Activated naive CD4-positive, alpha-beta T cell treated with anti-CD3 and anti-CD28 coated beads, Interleukin-2, amount 50 U/mL, for 72 hours (primary cell): ENCODE measurements at regions not wholly inside any gene's neighbourhood (a gene's known extent, or its start where the extent isn't known, plus 50 kb on each side); places are given as distances from the start of the nearest gene placed in this dataset.
"Not testable (repeated sequence)": the region's sequence is repeated elsewhere in the genome, so short reads cannot be mapped to it uniquely, and the experiment has no call there.

Experiments used
- ATAC-seq, 2 donors: fragments of 150-1000 bp; cut with Tn5 transposase; 2 replicates each; pipeline ENCODE4 v1.10.0; 2021; ENCODE audit warnings: mild to moderate bottlenecking in 2 of 2, moderate library complexity in 2 of 2
- DNase-seq, 2 donors: peaks; one replicate each; pipeline ENCODE4 v3.0.0; 2021 to 2022; ENCODE audit warnings: low spot score in 2 of 2
- H3K27ac Mint-ChIP-seq, 2 donors: one replicate each; pipeline ENCODE4 v1.8.0; 2022; ENCODE audit warnings: mild to moderate bottlenecking in 2 of 2, mixed read lengths in 2 of 2
- H3K36me3 Mint-ChIP-seq, 2 donors: one replicate each; pipeline ENCODE4 v1.8.0; 2022; ENCODE audit warnings: mixed read lengths in 2 of 2
- H3K9me3 Mint-ChIP-seq, 2 donors: one replicate each; pipeline ENCODE4 v1.8.0; 2022; ENCODE audit warnings: mixed read lengths in 2 of 2

GRCh38 chr15:79492065-79492464 is 59.9 kb downstream of the MINAR1 start:
- no peak overlapping the region for H3K27ac Mint-ChIP-seq
- peaks cover 6 to 8% of the 10 kb centered on the region in 2 donors for H3K9me3 Mint-ChIP-seq
- DNase-seq (no peak), ATAC-seq (no peak)
- peaks cover 5 to 6% of the 10 kb centered on the region in 2 donors for H3K36me3 Mint-ChIP-seq

- no peak for DNase-seq
- ATAC-seq = no peak
- Mint-ChIP-seq H3K27ac (no peak overlapping the region), H3K36me3 (peaks cover 5 to 6% of the 10 kb centered on the region in 2 donors), H3K9me3 (peaks cover 6 to 8% of the 10 kb centered on the region in 2 donors)
Observed at GRCh38 chr15:79494384-79494909, 62.3 kb downstream of the MINAR1 start.

GRCh38 chr15:79494963-79495755 is 63.0 kb downstream of the MINAR1 start:
- ATAC-seq = no peak
- DNase-seq = no peak
- Mint-ChIP-seq H3K27ac (no peak overlapping the region), H3K9me3 (peaks cover 6 to 8% of the 10 kb centered on the region in 2 donors), H3K36me3 (peaks cover 5 to 6% of the 10 kb centered on the region in 2 donors)

GRCh38 chr15:79495775-79496174 is 63.6 kb downstream of the MINAR1 start:
- peaks cover 5 to 6% of the 10 kb centered on the region in 2 donors for H3K9me3 Mint-ChIP-seq
- no peak for DNase-seq
- ATAC-seq = no peak
- no peak overlapping the region for H3K27ac Mint-ChIP-seq
- H3K36me3 Mint-ChIP-seq = peaks cover 5 to 6% of the 10 kb centered on the region in 2 donors

- peaks cover 5% of the 10 kb centered on the region in 2 donors for H3K9me3 Mint-ChIP-seq
- H3K27ac Mint-ChIP-seq = no peak overlapping the region
- H3K36me3 Mint-ChIP-seq = peaks cover 5% of the 10 kb centered on the region in 2 donors
- ATAC-seq (no peak), DNase-seq (no peak)
Observed at GRCh38 chr15:79496838-79497237, 64.7 kb downstream of the MINAR1 start.

GRCh38 chr15:79501086-79501485 is 69.0 kb downstream of the MINAR1 start:
- ATAC-seq (no peak), DNase-seq (no peak)
- Mint-ChIP-seq H3K36me3 (no peaks in the 10 kb centered on the region), H3K9me3 (no peaks in the 10 kb centered on the region), H3K27ac (no peak overlapping the region)

- DNase-seq = no peak
- Mint-ChIP-seq H3K27ac (no peak overlapping the region), H3K36me3 (no peaks in the 10 kb centered on the region), H3K9me3 (no peaks in the 10 kb centered on the region)
- ATAC-seq = no peak
Observed at GRCh38 chr15:79505956-79506355, 73.8 kb downstream of the MINAR1 start.

- not testable (repeated sequence) for ATAC-seq
Observed at GRCh38 chr15:79512844-79513243, 80.7 kb downstream of the MINAR1 start.

GRCh38 chr15:79513417-79513816 is 81.3 kb downstream of the MINAR1 start:
- Mint-ChIP-seq H3K36me3 (no peaks in the 10 kb centered on the region), H3K9me3 (no peaks in the 10 kb centered on the region), H3K27ac (no peak overlapping the region)
- DNase-seq (no peak), ATAC-seq (no peak)

More at GRCh38 chr15:79512844-79513243, 80.7 kb downstream of the MINAR1 start:
- H3K36me3 Mint-ChIP-seq, H3K27ac Mint-ChIP-seq, DNase-seq, H3K9me3 Mint-ChIP-seq: not testable (repeated sequence)

GRCh38 chr15:79513940-79514339 is 81.8 kb downstream of the MINAR1 start:
- Mint-ChIP-seq H3K36me3 (no peaks in the 10 kb centered on the region), H3K27ac (no peak overlapping the region), H3K9me3 (no peaks in the 10 kb centered on the region)
- DNase-seq (no peak), ATAC-seq (no peak)

- H3K27ac Mint-ChIP-seq = no peak overlapping the region
- no peak for DNase-seq
- no peaks in the 10 kb centered on the region for H3K9me3 Mint-ChIP-seq
- H3K36me3 Mint-ChIP-seq = no peaks in the 10 kb centered on the region
- no peak for ATAC-seq
Observed at GRCh38 chr15:79515300-79516027, 83.3 kb downstream of the MINAR1 start.

- no peak for DNase-seq
- Mint-ChIP-seq H3K9me3 (no peaks in the 10 kb centered on the region), H3K27ac (no peak overlapping the region), H3K36me3 (no peaks in the 10 kb centered on the region)
- ATAC-seq = no peak
Observed at GRCh38 chr15:79516155-79516554, 84.0 kb downstream of the MINAR1 start.

- no peaks in the 10 kb centered on the region for H3K36me3 Mint-ChIP-seq
Observed at GRCh38 chr15:79516646-79517045, 84.5 kb downstream of the MINAR1 start.

GRCh38 chr15:79519628-79520027 is 87.5 kb downstream of the MINAR1 start:
- no peak for DNase-seq
- no peaks in the 10 kb centered on the region for H3K36me3 Mint-ChIP-seq
- H3K27ac Mint-ChIP-seq = no peak overlapping the region
- H3K9me3 Mint-ChIP-seq = no peaks in the 10 kb centered on the region
- no peak for ATAC-seq

More at GRCh38 chr15:79516646-79517045, 84.5 kb downstream of the MINAR1 start:
- Mint-ChIP-seq H3K27ac (no peak overlapping the region), H3K9me3 (no peaks in the 10 kb centered on the region)
- DNase-seq (no peak), ATAC-seq (no peak)

GRCh38 chr15:79520654-79521053 is 88.5 kb downstream of the MINAR1 start:
- Mint-ChIP-seq H3K27ac (no peak overlapping the region), H3K36me3 (no peaks in the 10 kb centered on the region), H3K9me3 (no peaks in the 10 kb centered on the region)
- ATAC-seq (no peak), DNase-seq (no peak)

- ATAC-seq (no peak), DNase-seq (no peak)
- Mint-ChIP-seq H3K27ac (no peak overlapping the region), H3K36me3 (no peaks in the 10 kb centered on the region), H3K9me3 (no peaks in the 10 kb centered on the region)
Observed at GRCh38 chr15:79522656-79523055, 90.5 kb downstream of the MINAR1 start.

GRCh38 chr15:79523266-79523665 is 91.1 kb downstream of the MINAR1 start:
- no peaks in the 10 kb centered on the region for H3K36me3 Mint-ChIP-seq
- ATAC-seq (no peak), DNase-seq (no peak)
- no peak overlapping the region for H3K27ac Mint-ChIP-seq
- no peaks in the 10 kb centered on the region for H3K9me3 Mint-ChIP-seq
